H1 (cell line): ENCODE measurements at regions not wholly inside any gene's neighbourhood (a gene's known extent, or its start where the extent isn't known, plus 50 kb on each side); places are given as distances from the start of the nearest gene placed in this dataset.

Experiments
- CTCF ChIA-PET: fragments of 300-600 bp; sonication (Branson Sonifier 250); formaldehyde crosslinking; loops from one replicate; lab custom pipeline; 2021; ENCODE audit not compliant: partially characterized antibody; lab: Charles Lee
- POLR2A ChIA-PET: fragments of 300-600 bp; sonication (Branson Sonifier 250); formaldehyde crosslinking; loops from one replicate; lab custom pipeline; 2021; ENCODE audit warnings: inconsistent platforms; ENCODE audit not compliant: partially characterized antibody; lab: Charles Lee
- DNase-seq, 2 experiments: peaks; one replicate each; pipeline versions ENCODE4 v3.0.0 to v3.0.0-alpha.2; 2010 to 2022; ENCODE audit warnings: low spot score in 2 of 2, low read depth in 1 of 2, mixed read lengths in 1 of 2
- FAIRE-seq: peaks from 2 replicates; lab custom pipeline; 2011; peaks lifted over from hg19 to GRCh38; lab: Jason Lieb, UNC
- H2AFZ ChIP-seq: 2 replicates; pipeline ENCODE4 v1.8.1; 2012; ENCODE audit warnings: low read length, inconsistent platforms
- H2AK5ac ChIP-seq: 2 replicates; pipeline ENCODE4 v1.6.1; 2013; ENCODE audit warnings: low read depth, low read length
- H2BK120ac ChIP-seq: replicated peaks from 2 replicates; pipeline ENCODE3; 2013; ENCODE audit warnings: low read depth, low read length, inconsistent platforms
- H2BK12ac ChIP-seq: 2 replicates; pipeline ENCODE4 v1.6.1; 2013; ENCODE audit warnings: low read depth, low read length
- H2BK15ac ChIP-seq: 2 replicates; pipeline ENCODE4 v1.6.1; 2013; ENCODE audit warnings: low read length
- H2BK20ac ChIP-seq: 2 replicates; pipeline ENCODE4 v1.6.1; 2013; ENCODE audit warnings: low read length
- H2BK5ac ChIP-seq: 2 replicates; pipeline ENCODE4 v1.6.1; 2013; ENCODE audit warnings: low read depth, low read length
- H3K14ac ChIP-seq: 2 replicates; pipeline ENCODE4 v1.6.1; 2013; ENCODE audit warnings: inconsistent platforms; ENCODE audit not compliant: insufficient read length
- H3K18ac ChIP-seq: 2 replicates; pipeline ENCODE4 v1.6.1; 2013; ENCODE audit warnings: low read length; ENCODE audit errors: extremely low read depth
- H3K23ac ChIP-seq: 2 replicates; pipeline ENCODE4 v1.6.1; 2013; ENCODE audit warnings: inconsistent platforms; ENCODE audit not compliant: insufficient read length
- H3K23me2 ChIP-seq: 2 replicates; pipeline ENCODE4 v1.6.1; 2013; ENCODE audit warnings: low read depth, low read length
- H3K27ac ChIP-seq: 2 replicates; pipeline ENCODE4 v1.6.1; 2011; ENCODE audit warnings: low read depth, low read length, inconsistent platforms
- H3K27me3 ChIP-seq, 4 experiments: replicated peaks in 1 of 4; 1 replicate in 1 of 4; 2 replicates in 3 of 4; pipeline versions ENCODE4 v1.6.1 to v1.8.1; 2011 to 2013; ENCODE audit warnings: low read length in 3 of 4, mild to moderate bottlenecking in 3 of 4, inconsistent platforms in 2 of 4, mixed read lengths in 2 of 4, moderate library complexity in 1 of 4; ENCODE audit not compliant: control insufficient read depth in 3 of 4, insufficient read depth in 3 of 4; ENCODE audit errors: extremely low read depth in 1 of 4
- H3K36me3 ChIP-seq, 4 experiments: 2 replicates each; pipeline versions ENCODE4 v1.6.1 to v1.8.1; 2011 to 2013; ENCODE audit warnings: mild to moderate bottlenecking in 4 of 4, low read length in 3 of 4, moderate library complexity in 2 of 4, control low read depth in 1 of 4, inconsistent platforms in 1 of 4; ENCODE audit not compliant: insufficient read depth in 4 of 4, control insufficient read depth in 2 of 4
- H3K4ac ChIP-seq: replicated peaks from 2 replicates; pipeline ENCODE3; 2013; ENCODE audit warnings: low read length, low read depth, mixed read lengths, inconsistent platforms; ENCODE audit not compliant: insufficient read length
- H3K4me1 ChIP-seq, 4 experiments: replicated peaks in 1 of 4; 1 replicate in 1 of 4; 2 replicates in 3 of 4; pipeline versions ENCODE4 v1.6.1 to v1.8.1; 2011 to 2013; ENCODE audit warnings: low read length in 3 of 4, inconsistent platforms in 2 of 4, mixed read lengths in 1 of 4; ENCODE audit not compliant: insufficient read depth in 4 of 4, control insufficient read depth in 3 of 4
- H3K4me2 ChIP-seq, 2 experiments: 2 replicates each; pipeline versions ENCODE4 v1.6.1 to v1.8.1; 2011 to 2013; ENCODE audit warnings: low read depth in 2 of 2, low read length in 2 of 2, control low read depth in 1 of 2, inconsistent platforms in 1 of 2, mild to moderate bottlenecking in 1 of 2; ENCODE audit not compliant: insufficient read depth in 1 of 2
- H3K4me3 ChIP-seq, 4 experiments: fragments of 200-600, 300-600 bp in 1 of 4; sonication (generic), shearing (Covaris generic), sonication (Bioruptor Twin) in 1 of 4; 2 replicates each; pipeline versions ENCODE4 v1.5.1 to v1.8.1; 2011 to 2016; ENCODE audit warnings: low read length in 4 of 4, low read depth in 3 of 4, control low read depth in 2 of 4, inconsistent platforms in 2 of 4, mild to moderate bottlenecking in 2 of 4, mixed read lengths in 1 of 4, moderate library complexity in 1 of 4; ENCODE audit not compliant: insufficient read depth in 2 of 4; ENCODE audit errors: extremely low read depth in 1 of 4
- H3K56ac ChIP-seq: replicated peaks from 2 replicates; pipeline ENCODE3; 2013; ENCODE audit warnings: low read depth, mild to moderate bottlenecking, mixed read lengths, low read length, inconsistent platforms; ENCODE audit not compliant: insufficient read length
- H3K79me1 ChIP-seq: 2 replicates; pipeline ENCODE4 v1.6.1; 2013; ENCODE audit warnings: low read depth, low read length, control low read depth
- H3K79me2 ChIP-seq, 2 experiments: 2 replicates each; pipeline versions ENCODE4 v1.6.1 to v1.8.1; 2012 to 2013; ENCODE audit warnings: low read length in 2 of 2, mild to moderate bottlenecking in 2 of 2, inconsistent platforms in 1 of 2; ENCODE audit not compliant: insufficient read depth in 2 of 2, control insufficient read depth in 1 of 2
- H3K9ac ChIP-seq, 4 experiments: replicated peaks in 1 of 4; 1 replicate in 1 of 4; 2 replicates in 3 of 4; pipeline versions ENCODE4 v1.6.1 to v1.8.1; 2011 to 2013; ENCODE audit warnings: low read depth in 3 of 4, low read length in 3 of 4, control low read depth in 2 of 4, mild to moderate bottlenecking in 2 of 4, moderate library complexity in 2 of 4, inconsistent platforms in 1 of 4; ENCODE audit errors: extremely low read depth in 1 of 4
- H3K9me3 ChIP-seq, 2 experiments: 2 replicates each; pipeline versions ENCODE4 v1.6.1 to v1.8.1; 2012 to 2013; ENCODE audit warnings: mild to moderate bottlenecking in 2 of 2, moderate library complexity in 2 of 2, control low read depth in 1 of 2, inconsistent platforms in 1 of 2, low read depth in 1 of 2, low read length in 1 of 2, mixed read lengths in 1 of 2; ENCODE audit not compliant: insufficient read depth in 2 of 2
- H4K20me1 ChIP-seq, 2 experiments: replicated peaks in 1 of 2; 2 replicates each; pipeline versions ENCODE3 to v1.8.1; 2011 to 2013; ENCODE audit warnings: inconsistent platforms in 2 of 2, low read length in 2 of 2, mild to moderate bottlenecking in 1 of 2; ENCODE audit not compliant: insufficient read depth in 2 of 2, control insufficient read depth in 1 of 2
- H4K5ac ChIP-seq: 2 replicates; pipeline ENCODE4 v1.6.1; 2013; ENCODE audit warnings: low read length, low read depth, mixed read lengths, inconsistent platforms; ENCODE audit not compliant: insufficient read length
- H4K8ac ChIP-seq: 2 replicates; pipeline ENCODE4 v1.8.0; 2013; ENCODE audit warnings: mild to moderate bottlenecking, moderate library complexity, low read length, inconsistent platforms; ENCODE audit not compliant: insufficient read depth; ENCODE audit errors: extremely low read depth
- H4K91ac ChIP-seq: replicated peaks from 2 replicates; pipeline ENCODE3; 2013; ENCODE audit warnings: low read length, mixed read lengths, inconsistent platforms; ENCODE audit not compliant: insufficient read length
- CBX5 ChIP-seq: fragments of 300-800, 300-1000 bp; sonication (generic); IDR thresholded peaks from 2 replicates; pipeline ENCODE4 v1.7.1; 2016; ENCODE audit warnings: antibody characterized with exemption, low read length, low read depth
- GABPA ChIP-seq: IDR thresholded peaks from 2 replicates; pipeline ENCODE4 v1.6.1; 2011; ENCODE audit warnings: mild to moderate bottlenecking, low read length, moderate library complexity, borderline replicate concordance; ENCODE audit not compliant: insufficient read depth
- SRF ChIP-seq: IDR thresholded peaks from 2 replicates; pipeline ENCODE4 v1.6.1; 2011; ENCODE audit warnings: mild to moderate bottlenecking, low read depth, low read length, moderate library complexity
- TAF1 ChIP-seq: IDR thresholded peaks from 2 replicates; pipeline ENCODE4 v1.6.1; 2011; ENCODE audit warnings: mild to moderate bottlenecking, low read depth, low read length
- WGBS, 2 experiments: shearing (Covaris generic) in 1 of 2; methylation state at CpG; one replicate each; pipeline versions ENCODE4 v1.1.6 to v1.1.7; 2013 to 2015; ENCODE audit warnings: low lambda C conversion rate in 2 of 2, mixed read lengths in 2 of 2, inconsistent platforms in 1 of 2, low coverage in 1 of 2, missing lambda C conversion rate in 1 of 2; ENCODE audit not compliant: insufficient replicate concordance in 2 of 2, insufficient coverage in 1 of 2, insufficient read length in 1 of 2; ENCODE audit errors: extremely low coverage in 1 of 2, missing lambda C conversion rate in 1 of 2; 5-methylcytosine and 5-hydroxymethylcytosine counted together
- TF ChIP-seq, protein P1 (sequence below): IDR thresholded peaks from 2 replicates; pipeline ENCODE4 v1.6.1; 2012; ENCODE audit warnings: inconsistent platforms
- TF ChIP-seq, protein P2 (sequence below): IDR thresholded peaks from 2 replicates; pipeline ENCODE4 v1.6.1; 2011; ENCODE audit warnings: low read depth, mild to moderate bottlenecking, low read length; ENCODE audit not compliant: insufficient read depth
- TF ChIP-seq, protein P3 (sequence below), 3 experiments: IDR thresholded peaks; 1 replicate in 2 of 3; 2 replicates in 1 of 3; pipeline versions ENCODE4 v1.5.1 to v1.6.1; 2011; ENCODE audit warnings: low read length in 3 of 3, mild to moderate bottlenecking in 3 of 3, inconsistent platforms in 2 of 3, low read depth in 1 of 3, moderate library complexity in 1 of 3; ENCODE audit not compliant: insufficient read depth in 1 of 3; ENCODE audit errors: control extremely low read depth in 1 of 3

DNA sequence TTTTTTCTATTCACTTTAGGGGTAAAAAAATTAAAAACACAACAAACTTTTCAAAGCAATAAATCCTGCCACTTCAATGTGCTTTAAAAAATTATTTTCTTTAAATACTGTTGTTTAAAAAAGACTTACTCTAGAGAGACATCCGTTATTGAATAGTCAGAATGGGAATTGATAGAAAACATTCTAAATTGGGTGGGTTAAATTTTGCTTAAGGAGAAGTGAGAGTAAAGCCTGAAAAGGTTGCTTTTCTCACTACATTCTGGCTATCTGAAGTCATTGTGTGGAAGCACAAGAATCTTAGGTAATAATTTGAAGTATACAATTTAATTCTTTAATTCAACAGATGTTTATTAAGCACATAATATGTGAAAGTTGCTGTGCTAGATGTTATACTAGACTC, 509.3 kb downstream of the NR2F1-AS1 start:
- Histone ChIP-seq H3K56ac (no peak overlapping the region), H2BK15ac (no peak overlapping the region), H3K79me2 (no peaks in the 10 kb centered on the region), H4K8ac (no peak overlapping the region), H3K18ac (no peak overlapping the region), H2BK12ac (no peak overlapping the region), H2BK20ac (no peak overlapping the region), H3K14ac (no peak overlapping the region), H3K23me2 (no peaks in the 10 kb centered on the region), H3K27me3 (no peaks in the 10 kb centered on the region), H2BK120ac (no peak overlapping the region), H3K4me3 (no peak overlapping the region), H4K20me1 (no peaks in the 10 kb centered on the region), H3K23ac (no peak overlapping the region), H2AK5ac (no peak overlapping the region), H4K91ac (no peak overlapping the region), H3K9ac (no peak overlapping the region), H3K27ac (no peak overlapping the region), H3K4me1 (no peaks in the 10 kb centered on the region; a peak in 1 of 7 replicates), H4K5ac (no peak overlapping the region), H3K36me3 (no peaks in the 10 kb centered on the region), H3K79me1 (no peaks in the 10 kb centered on the region), H2BK5ac (no peak overlapping the region), H2AFZ (no peak overlapping the region), H3K4ac (no peak overlapping the region), H3K9me3 (no peaks in the 10 kb centered on the region), H3K4me2 (no peak overlapping the region)
- DNase-seq (no peak), FAIRE-seq (no peak)
- ChIA-PET CTCF (no interaction called here), POLR2A (no interaction called here)
- WGBS, 2 experiments: 86% methylated on average over 1 of the region's 1 CpG; no CpG with 5 or more reads in 1 of the 2 experiments
- TF ChIP-seq CBX5 (no peak), GABPA (no peak), TAF1 (no peak), SRF (no peak)
- TF ChIP-seq, protein P1, sequence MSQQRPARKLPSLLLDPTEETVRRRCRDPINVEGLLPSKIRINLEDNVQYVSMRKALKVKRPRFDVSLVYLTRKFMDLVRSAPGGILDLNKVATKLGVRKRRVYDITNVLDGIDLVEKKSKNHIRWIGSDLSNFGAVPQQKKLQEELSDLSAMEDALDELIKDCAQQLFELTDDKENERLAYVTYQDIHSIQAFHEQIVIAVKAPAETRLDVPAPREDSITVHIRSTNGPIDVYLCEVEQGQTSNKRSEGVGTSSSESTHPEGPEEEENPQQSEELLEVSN: no peak
- TF ChIP-seq, protein P2, sequence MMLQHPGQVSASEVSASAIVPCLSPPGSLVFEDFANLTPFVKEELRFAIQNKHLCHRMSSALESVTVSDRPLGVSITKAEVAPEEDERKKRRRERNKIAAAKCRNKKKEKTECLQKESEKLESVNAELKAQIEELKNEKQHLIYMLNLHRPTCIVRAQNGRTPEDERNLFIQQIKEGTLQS: no peak
- TF ChIP-seq, protein P3, sequence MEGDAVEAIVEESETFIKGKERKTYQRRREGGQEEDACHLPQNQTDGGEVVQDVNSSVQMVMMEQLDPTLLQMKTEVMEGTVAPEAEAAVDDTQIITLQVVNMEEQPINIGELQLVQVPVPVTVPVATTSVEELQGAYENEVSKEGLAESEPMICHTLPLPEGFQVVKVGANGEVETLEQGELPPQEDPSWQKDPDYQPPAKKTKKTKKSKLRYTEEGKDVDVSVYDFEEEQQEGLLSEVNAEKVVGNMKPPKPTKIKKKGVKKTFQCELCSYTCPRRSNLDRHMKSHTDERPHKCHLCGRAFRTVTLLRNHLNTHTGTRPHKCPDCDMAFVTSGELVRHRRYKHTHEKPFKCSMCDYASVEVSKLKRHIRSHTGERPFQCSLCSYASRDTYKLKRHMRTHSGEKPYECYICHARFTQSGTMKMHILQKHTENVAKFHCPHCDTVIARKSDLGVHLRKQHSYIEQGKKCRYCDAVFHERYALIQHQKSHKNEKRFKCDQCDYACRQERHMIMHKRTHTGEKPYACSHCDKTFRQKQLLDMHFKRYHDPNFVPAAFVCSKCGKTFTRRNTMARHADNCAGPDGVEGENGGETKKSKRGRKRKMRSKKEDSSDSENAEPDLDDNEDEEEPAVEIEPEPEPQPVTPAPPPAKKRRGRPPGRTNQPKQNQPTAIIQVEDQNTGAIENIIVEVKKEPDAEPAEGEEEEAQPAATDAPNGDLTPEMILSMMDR (IDR thresholded peaks at IDR 0.05; ENCODE audit: control extremely low read depth in 1 of 3, insufficient read depth in 1 of 3, low read depth in 1 of 3, low read length in 3 of 3): no peak
